HCT116 (cell line): ENCODE measurements at regions not wholly inside any gene's neighbourhood (a gene's known extent, or its start where the extent isn't known, plus 50 kb on each side); places are given as distances from the start of the nearest gene placed in this dataset.

Source experiments
- CEBPB ChIP-seq: IDR thresholded peaks from 2 replicates; pipeline ENCODE4 v1.6.1; 2012; ENCODE audit warnings: low read depth
- RAD21 ChIP-seq: IDR thresholded peaks from 2 replicates; pipeline ENCODE4 v1.6.1; 2012; ENCODE audit warnings: low read depth, mild to moderate bottlenecking
- YY1 ChIP-seq: IDR thresholded peaks from 2 replicates; pipeline ENCODE4 v1.6.1; 2011; ENCODE audit warnings: low read length, low read depth, moderate library complexity, mild to moderate bottlenecking; ENCODE audit not compliant: insufficient replicate concordance; ENCODE audit errors: extremely low read depth
- ZBTB33 ChIP-seq: IDR thresholded peaks from 2 replicates; pipeline ENCODE4 v1.6.1; 2011; ENCODE audit warnings: mild to moderate bottlenecking, low read length, moderate library complexity; ENCODE audit not compliant: insufficient replicate concordance; ENCODE audit errors: extremely low read depth
- ZFX ChIP-seq: fragments of 450-650 bp; IDR thresholded peaks from 2 replicates; pipeline ENCODE4 v1.6.1; 2017
- ZNF274 ChIP-seq: fragments of 200-500 bp; sonication (Bioruptor generic); IDR thresholded peaks from 2 replicates; pipeline ENCODE4 v1.6.1; 2014; ENCODE audit warnings: mild to moderate bottlenecking, low read depth, low read length, inconsistent platforms
- TF ChIP-seq, protein P1 (sequence below), 3 experiments: fragments of 200-600 bp in 1 of 3; sonication (generic) in 1 of 3; IDR thresholded peaks in 2 of 3; conservative IDR thresholded peaks in 1 of 3; 2 replicates each; pipeline ENCODE4 v1.5.1; 2012 to 2017; ENCODE audit warnings: low read depth in 2 of 3, low read length in 2 of 3, antibody characterized with exemption in 1 of 3, borderline replicate concordance in 1 of 3, control low read depth in 1 of 3, mild to moderate bottlenecking in 1 of 3, mixed read lengths in 1 of 3, mixed run types in 1 of 3, moderate library complexity in 1 of 3; ENCODE audit not compliant: insufficient read depth in 1 of 3

DNA sequence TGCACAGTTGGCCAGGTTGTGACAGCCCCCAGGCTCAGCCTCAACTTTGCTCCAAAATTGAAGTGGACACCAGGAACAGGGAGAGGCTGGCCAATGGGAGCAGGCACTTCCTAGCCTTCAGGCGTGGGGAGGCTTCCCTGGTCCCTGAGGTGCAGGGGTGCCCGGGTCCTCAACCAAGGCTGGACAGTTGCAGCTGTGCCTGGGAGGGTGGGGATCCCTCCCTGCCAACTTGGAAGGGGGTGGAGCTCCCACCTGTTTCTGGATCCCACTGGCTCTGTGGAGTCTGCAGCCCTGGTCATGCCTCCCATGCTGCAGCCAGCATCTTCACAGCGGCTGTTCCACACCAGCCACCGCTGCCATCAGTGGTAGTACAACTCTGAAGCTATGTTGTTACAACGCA is 502.8 kb upstream of the SLITRK5 start:
- TF ChIP-seq, protein P1, sequence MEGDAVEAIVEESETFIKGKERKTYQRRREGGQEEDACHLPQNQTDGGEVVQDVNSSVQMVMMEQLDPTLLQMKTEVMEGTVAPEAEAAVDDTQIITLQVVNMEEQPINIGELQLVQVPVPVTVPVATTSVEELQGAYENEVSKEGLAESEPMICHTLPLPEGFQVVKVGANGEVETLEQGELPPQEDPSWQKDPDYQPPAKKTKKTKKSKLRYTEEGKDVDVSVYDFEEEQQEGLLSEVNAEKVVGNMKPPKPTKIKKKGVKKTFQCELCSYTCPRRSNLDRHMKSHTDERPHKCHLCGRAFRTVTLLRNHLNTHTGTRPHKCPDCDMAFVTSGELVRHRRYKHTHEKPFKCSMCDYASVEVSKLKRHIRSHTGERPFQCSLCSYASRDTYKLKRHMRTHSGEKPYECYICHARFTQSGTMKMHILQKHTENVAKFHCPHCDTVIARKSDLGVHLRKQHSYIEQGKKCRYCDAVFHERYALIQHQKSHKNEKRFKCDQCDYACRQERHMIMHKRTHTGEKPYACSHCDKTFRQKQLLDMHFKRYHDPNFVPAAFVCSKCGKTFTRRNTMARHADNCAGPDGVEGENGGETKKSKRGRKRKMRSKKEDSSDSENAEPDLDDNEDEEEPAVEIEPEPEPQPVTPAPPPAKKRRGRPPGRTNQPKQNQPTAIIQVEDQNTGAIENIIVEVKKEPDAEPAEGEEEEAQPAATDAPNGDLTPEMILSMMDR (IDR thresholded peaks at IDR 0.05 in 2 of 3, conservative IDR thresholded peaks at IDR 0.05 in 1 of 3; ENCODE audit: borderline replicate concordance in 1 of 3, insufficient read depth in 1 of 3, low read depth in 2 of 3, low read length in 2 of 3) = no peak
- no peak for TF ChIP-seq YY1
- TF ChIP-seq ZNF274 = no peak
- TF ChIP-seq ZBTB33 = no peak
- no peak for TF ChIP-seq ZFX
- TF ChIP-seq RAD21 = no peak
- TF ChIP-seq CEBPB = no peak
